Neural progenitor cell (in vitro differentiated cells): ENCODE measurements at regions not wholly inside any gene's neighbourhood (a gene's known extent, or its start where the extent isn't known, plus 50 kb on each side); places are given as distances from the start of the nearest gene placed in this dataset.

Source experiments
- DNase-seq: peaks from one replicate; pipeline ENCODE4 v3.0.0-alpha.2; 2016; ENCODE audit warnings: low spot score
- H2AFZ ChIP-seq: fragments of 200-600 bp; sonication (generic); replicated peaks from 2 replicates; pipeline ENCODE4 v1.6.1; 2016; ENCODE audit warnings: antibody characterized with exemption
- H3F3A ChIP-seq: fragments of 200-600 bp; sonication (generic); 2 replicates; pipeline ENCODE4 v1.6.1; 2016; ENCODE audit warnings: antibody characterized with exemption, low read depth
- H3K27ac ChIP-seq: fragments of 200-600 bp; sonication (generic); 2 replicates; pipeline ENCODE4 v1.5.1; 2016; ENCODE audit warnings: mild to moderate bottlenecking
- H3K27me3 ChIP-seq: fragments of 200-600 bp; sonication (generic); 2 replicates; pipeline ENCODE4 v1.6.1; 2016; ENCODE audit warnings: mild to moderate bottlenecking, moderate library complexity
- H3K36me3 ChIP-seq: fragments of 200-600 bp; sonication (generic); 2 replicates; pipeline ENCODE4 v1.5.1; 2016
- H3K4me1 ChIP-seq: fragments of 200-600 bp; sonication (generic); 2 replicates; pipeline ENCODE4 v1.6.1; 2016; ENCODE audit warnings: mixed run types
- H3K4me2 ChIP-seq: fragments of 200-600 bp; sonication (generic); 2 replicates; pipeline ENCODE4 v1.6.1; 2016
- H3K4me3 ChIP-seq: fragments of 200-600 bp; sonication (generic); 2 replicates; pipeline ENCODE4 v1.5.1; 2016
- H3K79me2 ChIP-seq: fragments of 200-600 bp; sonication (generic); 2 replicates; pipeline ENCODE4 v1.6.1; 2016; ENCODE audit warnings: low read depth
- H3K9ac ChIP-seq: fragments of 200-600 bp; sonication (generic); 2 replicates; pipeline ENCODE4 v1.6.1; 2016
- H3K9me3 ChIP-seq: fragments of 200-600 bp; sonication (generic); 2 replicates; pipeline ENCODE4 v1.5.1; 2016; ENCODE audit warnings: low read depth
- H4K20me1 ChIP-seq: fragments of 200-600 bp; sonication (generic); 2 replicates; pipeline ENCODE4 v1.6.1; 2016; ENCODE audit warnings: low read depth
- H3K27ac Mint-ChIP-seq: 3 replicates; pipeline ENCODE4 v1.8.0; 2021; ENCODE audit warnings: mixed read lengths
- H3K27me3 Mint-ChIP-seq: 2 replicates; pipeline ENCODE4 v1.8.0; 2022; ENCODE audit warnings: low read depth, mild to moderate bottlenecking, inconsistent platforms, moderate library complexity, mixed read lengths; ENCODE audit not compliant: insufficient read depth
- H3K36me3 Mint-ChIP-seq: 3 replicates; pipeline ENCODE4 v1.8.0; 2021; ENCODE audit warnings: mixed read lengths
- H3K4me1 Mint-ChIP-seq: 3 replicates; pipeline ENCODE4 v1.8.0; 2021; ENCODE audit warnings: mixed read lengths
- H3K4me3 Mint-ChIP-seq: 3 replicates; pipeline ENCODE4 v1.8.0; 2021; ENCODE audit warnings: mild to moderate bottlenecking, moderate library complexity, mixed read lengths
- H3K9me3 Mint-ChIP-seq: 3 replicates; pipeline ENCODE4 v1.8.0; 2020; ENCODE audit warnings: mixed read lengths
- CTCF ChIP-seq: fragments of 200-600 bp; sonication (generic); IDR thresholded peaks from 2 replicates; pipeline ENCODE4 v1.5.1; 2017; ENCODE audit warnings: antibody characterized with exemption, mild to moderate bottlenecking
- EZH2 ChIP-seq: fragments of 200-600 bp; sonication (generic); IDR thresholded peaks from 2 replicates; pipeline ENCODE4 v1.6.1; 2017; ENCODE audit warnings: antibody characterized with exemption, mild to moderate bottlenecking, moderate library complexity
- EZH2phosphoT487 ChIP-seq: fragments of 200-600 bp; sonication (generic); IDR thresholded peaks from 2 replicates; pipeline ENCODE4 v1.6.1; 2017; ENCODE audit warnings: antibody characterized with exemption

DNA sequence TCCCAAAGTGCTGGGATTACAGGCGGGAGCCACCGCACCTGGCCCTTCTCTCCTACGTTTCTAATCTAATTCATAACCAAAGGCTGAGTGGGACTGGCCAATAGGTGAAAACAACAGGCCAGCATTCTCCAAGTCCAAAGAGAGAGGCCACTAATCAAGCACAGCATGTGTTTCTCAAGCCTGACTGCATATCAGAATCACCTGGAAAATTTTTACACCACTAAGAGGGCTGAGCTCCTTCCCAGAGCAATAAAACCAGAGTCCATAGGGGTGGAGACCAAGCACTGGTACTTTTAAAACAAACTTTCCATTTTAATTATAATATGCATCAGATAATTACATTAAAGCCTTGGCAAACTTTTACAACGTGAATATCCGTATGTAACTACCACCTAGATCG, 254.4 kb downstream of the OPA1 start:
- H3K9ac ChIP-seq = no peak overlapping the region
- H3K4me2 ChIP-seq = no peak overlapping the region
- H3K36me3 ChIP-seq = no peaks in the 10 kb centered on the region
- H3K27ac ChIP-seq = no peak overlapping the region
- H3K4me3 ChIP-seq = no peak overlapping the region
- no peak for DNase-seq
- no peak overlapping the region for H3K4me3 Mint-ChIP-seq
- no peak overlapping the region for H3K27ac Mint-ChIP-seq
- H4K20me1 ChIP-seq = no peaks in the 10 kb centered on the region
- H3K79me2 ChIP-seq = no peaks in the 10 kb centered on the region
- H3K9me3 ChIP-seq = no peaks in the 10 kb centered on the region
- H3K4me1 ChIP-seq = peaks cover 30% of the 10 kb centered on the region
- peaks cover 32% of the 10 kb centered on the region for H3F3A ChIP-seq
- H3K27me3 ChIP-seq = no peaks in the 10 kb centered on the region
- TF ChIP-seq EZH2 (no peak), EZH2phosphoT487 (no peak), CTCF (no peak)
- H2AFZ ChIP-seq = no peak overlapping the region
- peaks cover 31% of the 10 kb centered on the region for H3K4me1 Mint-ChIP-seq
- peaks cover 21% of the 10 kb centered on the region for H3K27me3 Mint-ChIP-seq
- H3K9me3 Mint-ChIP-seq = peaks cover 6% of the 10 kb centered on the region
- no peaks in the 10 kb centered on the region for H3K36me3 Mint-ChIP-seq

- Mint-ChIP-seq H3K9me3 (peaks cover 6% of the 10 kb centered on the region), H3K4me3 (no peak overlapping the region), H3K27me3 (peaks cover 17% of the 10 kb centered on the region), H3K4me1 (peaks cover 37% of the 10 kb centered on the region), H3K27ac (no peak overlapping the region), H3K36me3 (no peaks in the 10 kb centered on the region)
- DNase-seq = no peak
- Histone ChIP-seq H3K9ac (no peak overlapping the region), H3F3A (peaks cover 33% of the 10 kb centered on the region), H3K27ac (no peak overlapping the region), H3K4me3 (no peak overlapping the region), H2AFZ (no peak overlapping the region), H3K9me3 (no peaks in the 10 kb centered on the region), H3K79me2 (no peaks in the 10 kb centered on the region), H4K20me1 (no peaks in the 10 kb centered on the region), H3K27me3 (no peaks in the 10 kb centered on the region), H3K36me3 (no peaks in the 10 kb centered on the region), H3K4me2 (no peak overlapping the region), H3K4me1 (peaks cover 38% of the 10 kb centered on the region)
- TF ChIP-seq EZH2phosphoT487 = no peak
- TF ChIP-seq EZH2 = no peak
- TF ChIP-seq CTCF = no peak
Measured at GRCh38 chr3:193848547-193848946, 255.5 kb downstream of the OPA1 start.

DNA sequence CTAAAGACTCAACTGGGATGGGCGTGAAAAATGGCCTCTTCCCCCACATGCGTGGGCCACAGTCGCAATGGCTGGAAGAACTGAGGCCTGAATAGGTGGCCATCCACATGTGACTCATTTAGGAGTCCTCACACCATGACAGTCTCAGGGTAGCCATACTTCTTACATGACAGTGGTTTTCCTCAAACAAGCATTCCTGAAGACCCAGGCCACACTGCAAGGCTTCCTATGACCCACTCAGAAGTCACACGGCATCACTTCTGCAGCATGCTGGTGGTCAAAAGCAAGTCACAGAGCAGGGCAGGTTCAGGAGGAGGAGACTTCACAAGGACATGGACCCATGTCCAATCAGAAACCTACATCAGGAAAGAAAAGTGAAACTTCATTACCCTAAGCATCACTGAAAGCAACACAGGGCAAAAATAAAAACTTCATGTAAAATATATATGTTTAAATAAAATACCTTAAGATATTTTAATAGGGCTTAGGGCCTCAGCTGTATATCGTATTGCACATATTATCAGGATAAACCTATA, 257.1 kb downstream of the OPA1 start:
- Histone ChIP-seq H4K20me1 (no peaks in the 10 kb centered on the region), H3K9me3 (no peaks in the 10 kb centered on the region), H3K4me2 (no peak overlapping the region), H3K4me1 (peaks cover 29% of the 10 kb centered on the region), H3K79me2 (no peaks in the 10 kb centered on the region), H3K36me3 (no peaks in the 10 kb centered on the region), H3F3A (peaks cover 26% of the 10 kb centered on the region), H3K27ac (no peak overlapping the region), H2AFZ (no peak overlapping the region), H3K27me3 (no peaks in the 10 kb centered on the region), H3K9ac (no peak overlapping the region), H3K4me3 (no peak overlapping the region)
- no peak for DNase-seq
- Mint-ChIP-seq H3K9me3 (peaks cover 6% of the 10 kb centered on the region), H3K4me1 (peaks cover 35% of the 10 kb centered on the region), H3K4me3 (no peak overlapping the region), H3K36me3 (no peaks in the 10 kb centered on the region), H3K27ac (no peak overlapping the region), H3K27me3 (peaks cover 16% of the 10 kb centered on the region)
- TF ChIP-seq CTCF (no peak), EZH2phosphoT487 (no peak), EZH2 (no peak)
